ENCODE measurements at regions not wholly inside any gene's neighbourhood (a gene's known extent, or its start where the extent isn't known, plus 50 kb on each side); places are given as distances from the start of the nearest gene placed in this dataset.

- TF ChIP-seq CTCF (IDR thresholded peaks at IDR 0.05) (no peak), POLR2A (IDR thresholded peaks at IDR 0.05) (no peak)
Observed at GRCh38 chr3:188001093-188001492, 152.9 kb upstream of the LPP start.
